Uterus (tissue), 3 donors: ENCODE measurements at regions not wholly inside any gene's neighbourhood (a gene's known extent, or its start where the extent isn't known, plus 50 kb on each side); places are given as distances from the start of the nearest gene placed in this dataset.

Source experiments
- DNase-seq, 2 donors: peaks; one replicate each; pipeline ENCODE4 v3.0.0-alpha.2; 2019 to 2020
- H3K27ac ChIP-seq, 2 donors: fragments of 200-600 bp; sonication (generic); 1 replicate in 1 of 2; 2 replicates in 1 of 2; pipeline ENCODE4 v1.5.1; 2016 to 2018
- H3K27me3 ChIP-seq, 2 donors: fragments of 200-600 bp; sonication (generic); one replicate each; pipeline ENCODE4 v1.5.1; 2018 to 2019; ENCODE audit warnings: control low read depth in 1 of 2
- H3K36me3 ChIP-seq, 2 donors: fragments of 200-600 bp; sonication (generic); one replicate each; pipeline ENCODE4 v1.5.1; 2019; ENCODE audit warnings: control low read depth in 1 of 2
- H3K4me1 ChIP-seq, 2 donors: fragments of 200-600 bp; sonication (generic); one replicate each; pipeline ENCODE4 v1.5.1; 2018 to 2019; ENCODE audit warnings: control low read depth in 1 of 2
- H3K4me3 ChIP-seq, 2 donors: fragments of 200-600 bp; sonication (generic); 1 replicate in 1 of 2; 2 replicates in 1 of 2; pipeline ENCODE4 v1.5.1; 2018 to 2019; ENCODE audit warnings: mild to moderate bottlenecking in 1 of 2
- H3K9me3 ChIP-seq, 2 donors: fragments of 200-600 bp; sonication (generic); one replicate each; pipeline ENCODE4 v1.5.1; 2019; ENCODE audit warnings: control low read depth in 1 of 2
- CTCF ChIP-seq, 4 experiments: fragments of 200-600 bp in 2 of 4; fragments of 450-650 bp in 2 of 4; sonication (generic) in 2 of 4; IDR thresholded peaks; one replicate each; pipeline ENCODE4 v1.5.1; 2016 to 2019; ENCODE audit warnings: antibody characterized with exemption in 4 of 4, mild to moderate bottlenecking in 2 of 4, moderate library complexity in 1 of 4
- POLR2A ChIP-seq, 2 donors: fragments of 450-650 bp; IDR thresholded peaks; one replicate each; pipeline ENCODE4 v1.6.1; 2016; ENCODE audit warnings: antibody characterized with exemption in 2 of 2, mild to moderate bottlenecking in 1 of 2, moderate library complexity in 1 of 2
- intact Hi-C: fragments of 100-400 bp; cut with DNase I; formaldehyde crosslinking; loops from one replicate; pipeline ENCODE4 v1.15.1; 2023; ENCODE audit warnings: low total_unique reads
- donor health status: DM: yes; HTN: yes; CAD: no.

GRCh38 chr9:89234205-89235067 lies 55.8 kb upstream of the SHC3 start:
- no peaks in the 10 kb centered on the region for H3K27me3 ChIP-seq
- no peak overlapping the region for H3K27ac ChIP-seq
- no peaks in the 10 kb centered on the region for H3K9me3 ChIP-seq
- intact Hi-C loops: no loop called here
- DNase-seq: peak in 1 of 2 donors; percentile 34
- no peaks in the 10 kb centered on the region for H3K36me3 ChIP-seq
- no peak for TF ChIP-seq POLR2A (IDR thresholded peaks at IDR 0.05)
- TF ChIP-seq CTCF (IDR thresholded peaks at IDR 0.05): peak in 2 of 4 experiments; percentile 14 to 28
- no peaks in the 10 kb centered on the region for H3K4me1 ChIP-seq
- H3K4me3 ChIP-seq: peak overlapping the region in 1 of 2 donors; percentile 10

GRCh38 chr9:89236955-89237573 lies 58.4 kb upstream of the SHC3 start:
- intact Hi-C loops: no loop called here

GRCh38 chr9:89238424-89238823 lies 59.8 kb upstream of the SHC3 start:
- Histone ChIP-seq H3K4me3 (no peak overlapping the region), H3K9me3 (no peaks in the 10 kb centered on the region), H3K36me3 (no peaks in the 10 kb centered on the region), H3K27ac (no peak overlapping the region), H3K4me1 (no peaks in the 10 kb centered on the region), H3K27me3 (no peaks in the 10 kb centered on the region)
- TF ChIP-seq POLR2A (IDR thresholded peaks at IDR 0.05): no peak
- no peak for TF ChIP-seq CTCF (IDR thresholded peaks at IDR 0.05)
- DNase-seq: no peak
- intact Hi-C loops: no loop called here

More at GRCh38 chr9:89236955-89237573, 58.4 kb upstream of the SHC3 start:
- Histone ChIP-seq H3K4me1 (no peaks in the 10 kb centered on the region), H3K9me3 (no peaks in the 10 kb centered on the region), H3K27ac (no peak overlapping the region), H3K27me3 (no peaks in the 10 kb centered on the region), H3K4me3 (no peak overlapping the region), H3K36me3 (no peaks in the 10 kb centered on the region)
- DNase-seq: no peak
- TF ChIP-seq CTCF (IDR thresholded peaks at IDR 0.05): no peak
- TF ChIP-seq POLR2A (IDR thresholded peaks at IDR 0.05): no peak

- no peak overlapping the region for H3K4me3 ChIP-seq
- H3K27ac ChIP-seq: no peak overlapping the region
- no peaks in the 10 kb centered on the region for H3K9me3 ChIP-seq
- no peaks in the 10 kb centered on the region for H3K36me3 ChIP-seq
- intact Hi-C loops: no loop called here
- no peak for DNase-seq
- no peaks in the 10 kb centered on the region for H3K4me1 ChIP-seq
- H3K27me3 ChIP-seq: no peaks in the 10 kb centered on the region
- TF ChIP-seq POLR2A (IDR thresholded peaks at IDR 0.05): no peak
- no peak for TF ChIP-seq CTCF (IDR thresholded peaks at IDR 0.05)
These were observed 64.9 kb upstream of the SHC3 start for GRCh38 chr9:89243296-89244061.
